LNCaP clone FGC (cell line): ENCODE measurements at regions not wholly inside any gene's neighbourhood (a gene's known extent, or its start where the extent isn't known, plus 50 kb on each side); places are given as distances from the start of the nearest gene placed in this dataset.

ENCODE experiments used
- DNase-seq: peaks from one replicate; pipeline ENCODE4 v3.0.0-alpha.2; 2011; ENCODE audit warnings: low read depth
- H3K4me3 ChIP-seq: 2 replicates; pipeline ENCODE4 v1.5.1; 2011; ENCODE audit warnings: mild to moderate bottlenecking, low read depth, low read length, control low read depth
- TF ChIP-seq, protein P1 (sequence below): IDR thresholded peaks from 2 replicates; pipeline ENCODE4 v1.5.1; 2012; ENCODE audit warnings: mild to moderate bottlenecking; ENCODE audit not compliant: control insufficient read depth, insufficient read depth; ENCODE audit errors: extremely low read depth

DNA sequence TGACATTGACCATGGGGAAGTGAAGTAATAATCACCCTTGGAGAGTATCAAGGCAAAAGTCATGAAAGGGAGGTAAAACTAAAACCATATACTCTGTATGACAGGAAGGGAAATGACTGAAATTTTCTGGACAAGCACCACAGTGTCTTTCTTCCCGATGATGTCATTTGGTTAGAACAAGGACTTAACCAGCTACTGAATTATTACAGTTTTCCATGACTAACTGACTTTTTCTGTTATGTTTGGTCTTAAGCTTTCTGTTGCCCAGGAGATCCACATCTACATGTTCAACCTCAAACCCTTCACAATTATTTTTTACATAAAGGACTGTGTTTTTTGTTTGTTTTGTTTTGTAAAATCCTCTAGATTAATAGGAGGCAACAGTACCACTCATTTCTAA is 191.9 kb upstream of the IL12A start:
- no peak overlapping the region for H3K4me3 ChIP-seq
- TF ChIP-seq, protein P1, sequence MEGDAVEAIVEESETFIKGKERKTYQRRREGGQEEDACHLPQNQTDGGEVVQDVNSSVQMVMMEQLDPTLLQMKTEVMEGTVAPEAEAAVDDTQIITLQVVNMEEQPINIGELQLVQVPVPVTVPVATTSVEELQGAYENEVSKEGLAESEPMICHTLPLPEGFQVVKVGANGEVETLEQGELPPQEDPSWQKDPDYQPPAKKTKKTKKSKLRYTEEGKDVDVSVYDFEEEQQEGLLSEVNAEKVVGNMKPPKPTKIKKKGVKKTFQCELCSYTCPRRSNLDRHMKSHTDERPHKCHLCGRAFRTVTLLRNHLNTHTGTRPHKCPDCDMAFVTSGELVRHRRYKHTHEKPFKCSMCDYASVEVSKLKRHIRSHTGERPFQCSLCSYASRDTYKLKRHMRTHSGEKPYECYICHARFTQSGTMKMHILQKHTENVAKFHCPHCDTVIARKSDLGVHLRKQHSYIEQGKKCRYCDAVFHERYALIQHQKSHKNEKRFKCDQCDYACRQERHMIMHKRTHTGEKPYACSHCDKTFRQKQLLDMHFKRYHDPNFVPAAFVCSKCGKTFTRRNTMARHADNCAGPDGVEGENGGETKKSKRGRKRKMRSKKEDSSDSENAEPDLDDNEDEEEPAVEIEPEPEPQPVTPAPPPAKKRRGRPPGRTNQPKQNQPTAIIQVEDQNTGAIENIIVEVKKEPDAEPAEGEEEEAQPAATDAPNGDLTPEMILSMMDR = no peak
- DNase-seq = no peak

DNA sequence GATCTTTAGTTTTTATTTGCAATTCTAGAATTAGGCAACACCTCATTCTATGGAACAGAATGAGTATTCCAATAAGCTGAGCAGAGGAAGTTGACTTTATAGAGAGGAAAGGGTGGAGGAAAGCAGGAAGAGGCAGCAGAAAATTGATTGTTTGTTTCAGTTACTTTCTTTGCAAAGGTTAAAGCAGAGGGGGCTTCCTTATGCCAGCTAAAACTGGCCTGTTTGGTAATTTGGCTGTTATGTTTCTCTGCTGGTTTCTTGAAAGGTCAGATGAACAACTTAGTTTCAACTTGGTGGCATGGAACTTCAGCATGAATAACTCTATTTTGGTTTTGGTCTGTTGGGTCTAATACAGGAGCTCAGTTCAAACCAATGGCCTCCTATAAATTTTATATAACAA is 190.9 kb upstream of the IL12A start:
- DNase-seq = no peak
- TF ChIP-seq, protein P1 = no peak

DNA sequence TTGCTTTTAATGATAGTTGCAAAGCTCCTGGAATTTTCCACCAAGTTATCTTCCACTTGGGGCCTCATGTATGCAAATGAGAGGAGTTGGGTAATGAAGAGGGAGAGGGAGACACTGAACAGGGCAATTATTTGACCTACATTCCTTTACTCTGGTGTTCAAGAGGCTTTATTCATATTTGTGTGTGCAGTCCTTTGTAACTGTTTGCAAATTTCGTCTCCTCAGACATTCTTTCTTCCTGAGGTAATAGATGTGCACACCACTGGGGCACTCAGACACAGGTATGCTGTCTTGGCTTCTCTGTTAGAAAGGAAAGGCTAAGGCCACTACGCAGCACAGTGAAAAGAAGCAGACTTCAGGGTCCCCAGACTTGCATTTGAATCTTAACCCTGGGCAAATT is 189.7 kb upstream of the IL12A start:
- TF ChIP-seq, protein P1 = no peak
- DNase-seq = no peak

More for the DNA sequence above, 190.9 kb upstream of the IL12A start:
- H3K4me3 ChIP-seq = no peak overlapping the region

DNA sequence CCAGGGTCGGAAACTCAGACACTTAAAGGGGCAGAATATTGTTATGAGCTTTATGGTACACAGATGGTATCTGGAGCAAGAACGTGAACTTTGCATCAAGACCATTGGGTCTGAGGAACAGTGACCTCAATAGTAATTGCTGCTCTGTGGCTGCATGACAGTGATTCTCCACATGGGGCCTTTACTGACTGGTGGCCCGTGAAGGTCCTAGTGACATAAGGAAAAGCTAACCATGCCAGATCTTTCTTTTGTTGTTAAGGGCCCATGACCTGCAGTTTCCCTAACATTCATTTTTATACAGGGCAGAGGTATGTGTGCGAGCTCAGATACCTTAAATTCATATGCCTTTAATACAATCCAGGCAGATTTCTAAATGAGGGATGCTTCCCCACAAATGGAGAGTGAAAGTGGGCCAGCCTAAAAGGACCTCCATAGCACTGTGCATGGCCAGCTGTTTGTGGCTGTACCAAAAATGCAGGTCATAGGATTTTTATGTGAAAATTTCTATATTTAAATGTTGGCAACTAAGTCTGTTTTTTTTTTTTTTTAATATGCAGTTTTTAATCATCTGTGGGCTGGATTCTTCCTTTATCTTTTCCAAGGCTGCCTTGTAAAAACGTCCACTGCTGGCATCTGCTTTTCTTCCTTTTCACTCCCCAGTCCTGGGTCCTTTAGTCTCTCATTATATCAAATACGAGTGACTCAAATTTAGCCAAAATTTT is 188.0 kb upstream of the IL12A start:
- TF ChIP-seq, protein P1 = no peak
- no peak overlapping the region for H3K4me3 ChIP-seq
- DNase-seq = no peak

More for the DNA sequence above, 189.7 kb upstream of the IL12A start:
- H3K4me3 ChIP-seq = no peak overlapping the region

DNA sequence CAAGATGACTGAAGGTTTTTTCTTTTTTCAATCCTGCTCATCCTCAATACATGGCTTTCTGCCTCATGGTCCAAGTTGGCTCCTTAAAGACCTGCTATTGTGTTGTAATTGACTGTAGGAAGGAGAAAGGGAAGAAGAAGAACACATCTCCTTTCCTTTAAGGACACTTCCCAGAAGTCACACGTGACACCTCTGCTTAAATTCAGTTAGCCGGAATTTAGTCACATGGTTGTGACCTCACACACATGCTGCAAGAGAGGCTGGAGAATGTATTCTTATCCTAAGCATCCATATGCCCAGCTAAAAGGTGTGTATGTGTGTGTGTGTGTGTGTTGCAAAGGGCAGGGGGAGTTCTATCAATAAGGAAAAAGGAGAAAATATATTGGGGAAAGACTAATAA is 185.8 kb upstream of the IL12A start:
- no peak for DNase-seq
- no peak overlapping the region for H3K4me3 ChIP-seq
- TF ChIP-seq, protein P1 = no peak

DNA sequence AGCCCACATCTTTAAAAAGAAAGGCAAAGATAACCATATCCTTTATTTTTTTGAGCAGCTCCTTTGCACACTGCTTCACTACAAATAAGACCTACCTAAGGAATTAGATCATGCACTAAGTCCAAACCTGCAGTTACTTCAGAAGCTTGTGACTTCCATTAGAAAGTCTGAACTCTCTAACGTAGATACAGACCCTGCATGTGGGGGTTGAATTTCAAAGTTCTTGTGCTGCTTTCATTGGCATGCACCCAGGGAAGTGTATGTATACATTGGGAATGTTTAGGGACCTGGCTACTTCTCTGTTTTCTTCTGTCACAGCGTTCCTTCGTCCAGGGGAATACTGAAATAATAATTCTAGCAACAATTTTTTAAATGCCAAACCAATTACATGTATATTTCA is 185.2 kb upstream of the IL12A start:
- H3K4me3 ChIP-seq = no peak overlapping the region
- TF ChIP-seq, protein P1 = no peak
- no peak for DNase-seq
